HPDE6-E6E7 (cell line): ENCODE measurements at regions not wholly inside any gene's neighbourhood (a gene's known extent, or its start where the extent isn't known, plus 50 kb on each side); places are given as distances from the start of the nearest gene placed in this dataset.
"Not testable (repeated sequence)": the region's sequence is repeated elsewhere in the genome, so short reads cannot be mapped to it uniquely, and the experiment has no call there.

Experiments
- DNase-seq: peaks from one replicate; pipeline ENCODE4 v3.0.0; 2011; ENCODE audit warnings: missing footprints; ENCODE audit errors: extremely low spot score

GRCh38 chr5:174917976-174918554 lies 193.7 kb downstream of the MSX2 start:
- DNase-seq = no peak

DNA sequence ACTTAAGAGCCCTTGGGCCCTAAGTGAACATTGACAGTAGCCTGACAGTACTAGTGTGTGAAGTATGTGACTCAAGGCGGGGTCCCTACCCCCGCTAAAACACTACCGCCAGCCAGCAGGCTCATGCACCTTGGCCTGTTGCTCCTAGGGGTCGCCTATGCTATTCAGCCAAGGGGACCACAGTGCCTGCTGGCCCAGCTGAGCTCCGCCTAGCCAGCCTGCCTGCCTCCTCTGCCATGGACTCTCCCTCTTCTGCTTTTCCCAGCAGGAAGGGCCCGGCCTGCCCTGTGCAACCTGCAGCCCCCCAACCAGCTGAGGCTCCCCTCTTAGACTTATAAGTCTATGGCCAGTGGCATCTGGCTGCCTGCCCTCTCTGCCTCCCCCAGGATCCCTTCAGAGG lies 193.1 kb downstream of the MSX2 start:
- not testable (repeated sequence) for DNase-seq

GRCh38 chr5:174916924-174917323 lies 192.5 kb downstream of the MSX2 start:
- not testable (repeated sequence) for DNase-seq

- no peak for DNase-seq
These were observed 191.8 kb downstream of the MSX2 start for GRCh38 chr5:174916227-174916626.

- DNase-seq = no peak
These were observed 186.7 kb downstream of the MSX2 start for GRCh38 chr5:174911118-174911517.

GRCh38 chr5:174910245-174910737 lies 185.9 kb downstream of the MSX2 start:
- DNase-seq = peak; percentile 2

GRCh38 chr5:174903172-174903732 lies 178.9 kb downstream of the MSX2 start:
- DNase-seq = no peak

DNA sequence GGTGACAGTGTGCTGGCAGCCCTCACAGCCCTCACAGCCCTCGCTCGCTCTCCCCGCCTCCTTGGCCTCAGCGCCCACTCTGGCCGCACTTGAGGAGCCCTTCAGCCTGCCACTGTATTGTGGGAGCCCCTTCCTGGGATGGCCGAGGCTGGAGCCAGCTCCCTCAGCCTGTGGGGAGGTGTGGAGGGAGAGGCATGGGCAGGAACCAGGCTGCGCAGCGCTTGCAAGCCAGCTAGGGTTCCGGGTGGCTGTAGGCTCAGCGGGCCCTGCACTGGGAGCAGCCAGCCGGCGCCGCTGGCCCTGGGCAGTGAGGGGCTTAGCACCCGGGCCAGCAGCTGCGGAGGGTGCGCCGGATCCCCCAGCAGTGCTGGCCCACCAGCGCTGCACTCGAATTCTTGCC lies 177.0 kb downstream of the MSX2 start:
- DNase-seq = no peak

- no peak for DNase-seq
These were observed 176.0 kb downstream of the MSX2 start for GRCh38 chr5:174900240-174900865.

GRCh38 chr5:174897281-174897950 lies 173.0 kb downstream of the MSX2 start:
- no peak for DNase-seq

DNA sequence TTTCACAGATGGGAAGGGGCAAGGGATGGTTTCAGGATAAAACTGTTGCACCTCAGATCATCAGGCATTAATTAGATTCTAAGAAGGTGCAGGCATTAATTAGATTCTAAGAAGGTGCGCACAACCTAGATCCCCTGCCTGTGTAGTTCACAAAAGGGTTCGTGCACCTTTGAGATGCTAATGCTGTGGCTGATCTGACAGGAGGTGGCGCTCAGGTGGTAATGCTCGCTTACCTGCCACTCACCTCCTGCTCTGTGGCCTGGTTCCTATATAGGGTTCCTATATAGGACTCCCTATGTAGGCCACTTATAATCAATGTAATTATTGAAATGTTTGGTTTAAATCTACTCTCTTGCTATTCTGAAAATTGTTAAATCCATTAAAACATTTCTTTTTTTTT lies 171.0 kb downstream of the MSX2 start:
- no peak for DNase-seq

DNA sequence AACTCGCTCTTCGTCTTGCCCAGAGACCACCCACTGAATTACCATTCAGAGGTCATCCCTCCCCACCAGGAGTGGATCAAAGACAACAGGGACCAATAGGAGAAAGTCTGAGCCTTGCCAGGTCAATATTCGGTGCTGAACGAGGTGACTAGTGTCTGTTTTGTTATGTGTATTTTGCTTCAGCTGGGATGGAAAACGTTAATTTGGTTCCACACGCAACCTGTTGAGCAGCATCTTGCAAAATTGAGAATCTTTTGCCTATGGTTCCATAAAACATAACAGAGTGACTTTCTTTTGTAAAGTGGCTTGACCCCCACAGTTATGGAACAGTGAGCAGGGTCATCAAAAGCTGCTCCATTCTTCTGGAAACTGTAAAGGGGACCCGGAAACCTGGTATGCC lies 168.4 kb downstream of the MSX2 start:
- DNase-seq = no peak

DNA sequence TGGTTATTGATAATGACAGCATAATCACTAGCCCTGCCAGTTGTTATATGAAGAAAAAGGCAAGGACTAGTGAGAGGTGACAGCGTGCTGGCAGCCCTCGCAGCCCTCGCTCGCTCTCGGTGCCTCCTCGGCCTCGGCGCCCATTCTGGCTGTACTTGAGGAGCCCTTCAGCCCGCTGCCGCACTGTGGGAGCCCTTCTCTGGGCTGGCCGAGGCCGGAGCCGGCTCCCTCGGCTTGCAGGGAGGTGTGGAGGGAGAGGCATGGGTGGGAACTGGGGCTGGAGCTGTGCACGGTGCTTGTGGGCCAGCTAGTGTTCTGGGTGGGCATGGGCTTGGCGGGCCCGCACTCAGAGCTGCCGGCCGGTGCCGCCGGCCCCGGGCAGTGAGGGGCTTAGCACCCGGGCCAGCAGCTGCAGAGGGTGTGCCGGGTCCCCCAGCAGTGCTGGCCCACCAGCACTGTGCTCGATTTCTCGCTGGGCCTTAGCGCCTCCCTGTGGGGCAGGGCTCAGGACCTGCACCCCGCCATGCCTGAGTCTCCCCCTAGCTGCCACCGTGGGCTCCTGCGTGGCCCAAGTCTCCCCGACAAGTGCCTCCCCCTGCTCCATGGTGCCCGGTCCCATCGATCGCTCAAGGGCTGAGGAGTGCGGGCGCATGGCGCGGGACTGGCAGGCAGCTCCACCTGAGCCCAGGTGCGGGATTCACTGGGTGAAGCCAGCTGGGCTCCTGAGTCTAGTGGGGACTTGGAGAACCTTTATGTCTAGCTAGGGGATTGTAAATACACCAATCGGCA lies 156.2 kb downstream of the MSX2 start:
- not testable (repeated sequence) for DNase-seq

GRCh38 chr5:174877987-174878386 lies 153.6 kb downstream of the MSX2 start:
- DNase-seq = no peak

DNA sequence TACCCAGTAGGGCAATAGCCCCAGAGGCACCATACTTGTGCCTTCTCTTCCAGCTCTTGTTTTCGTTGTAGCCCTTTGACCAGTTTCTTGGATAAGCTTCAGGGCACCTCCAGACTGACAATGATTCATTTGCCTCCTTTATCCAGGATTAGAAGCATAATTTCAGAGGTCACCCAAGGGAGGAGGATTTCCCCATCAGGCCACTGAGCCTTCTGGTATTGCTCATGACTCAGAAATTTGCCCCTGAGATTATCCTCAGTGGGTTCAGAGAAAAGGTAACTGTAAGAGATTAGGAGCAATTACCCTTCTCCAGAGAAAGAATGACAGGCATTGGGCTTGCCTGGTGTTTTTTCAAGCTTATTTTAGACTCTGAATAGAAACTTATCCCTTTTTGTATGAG lies 147.9 kb downstream of the MSX2 start:
- DNase-seq = no peak

DNA sequence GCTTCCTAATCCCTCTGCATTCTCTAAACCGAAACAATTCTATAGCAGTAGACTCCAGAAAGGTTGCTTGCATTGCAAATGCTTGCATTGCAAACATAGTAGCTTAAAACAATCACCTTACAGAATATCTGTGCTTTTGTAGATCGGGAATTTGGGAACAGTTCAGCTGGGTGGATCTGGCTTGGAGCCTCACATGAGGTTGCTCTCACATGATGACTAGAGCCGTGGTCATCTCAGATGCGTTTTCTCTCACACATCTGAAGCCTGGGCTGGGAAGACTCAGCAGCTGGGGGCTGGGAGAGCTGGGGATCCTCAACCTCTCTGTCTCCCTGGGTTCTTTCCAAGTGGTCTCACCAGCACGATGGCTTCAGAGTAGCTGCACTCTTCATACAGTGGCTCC lies 127.8 kb downstream of the MSX2 start:
- DNase-seq = no peak

DNA sequence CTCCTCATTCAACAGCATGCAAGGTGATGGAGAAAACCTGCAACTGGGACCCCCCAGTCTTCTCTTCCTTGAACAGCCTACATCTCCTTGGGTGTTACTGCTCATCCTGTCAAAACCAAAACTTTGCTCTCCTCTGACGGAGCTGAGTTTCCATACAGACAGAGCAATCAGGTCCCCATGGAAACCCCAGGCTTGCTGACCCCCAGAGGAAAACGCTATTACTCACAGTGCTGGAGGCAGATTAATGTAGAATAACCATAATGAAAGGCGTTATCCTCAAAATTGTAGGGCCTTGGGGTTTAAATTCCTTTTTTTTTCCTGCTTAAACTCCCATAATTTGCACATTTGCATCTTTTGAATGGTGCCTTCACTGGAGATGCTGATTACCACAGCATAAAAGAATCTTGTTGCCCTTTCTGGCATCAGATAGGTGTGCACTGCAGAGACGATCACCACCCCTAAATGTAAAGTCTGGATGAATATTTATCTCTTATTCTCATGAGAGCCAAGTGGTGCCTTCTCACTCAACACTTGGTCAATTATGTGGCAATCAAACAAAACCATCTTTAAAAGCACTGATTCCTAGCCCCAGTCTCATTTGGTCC lies 126.3 kb downstream of the MSX2 start:
- no peak for DNase-seq

DNA sequence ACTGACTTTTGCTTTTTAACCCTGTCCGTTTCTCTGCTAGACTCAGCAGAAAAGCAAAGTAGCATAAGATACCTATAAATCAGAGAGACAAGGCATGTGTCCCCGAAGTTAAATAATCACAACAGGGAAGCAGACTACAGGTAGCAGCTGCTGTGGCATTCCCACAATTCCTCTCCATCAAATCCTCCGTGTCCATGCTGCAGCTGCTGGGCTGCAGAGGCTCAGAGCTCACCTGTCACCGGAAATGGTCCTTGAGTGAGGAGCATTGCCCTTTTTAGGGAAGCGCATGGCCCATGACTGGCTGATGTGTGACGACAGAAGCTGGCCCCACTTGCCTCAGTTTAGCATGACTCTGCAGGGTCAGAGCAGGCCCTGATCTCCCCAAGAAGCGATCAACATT lies 125.0 kb downstream of the MSX2 start:
- no peak for DNase-seq

DNA sequence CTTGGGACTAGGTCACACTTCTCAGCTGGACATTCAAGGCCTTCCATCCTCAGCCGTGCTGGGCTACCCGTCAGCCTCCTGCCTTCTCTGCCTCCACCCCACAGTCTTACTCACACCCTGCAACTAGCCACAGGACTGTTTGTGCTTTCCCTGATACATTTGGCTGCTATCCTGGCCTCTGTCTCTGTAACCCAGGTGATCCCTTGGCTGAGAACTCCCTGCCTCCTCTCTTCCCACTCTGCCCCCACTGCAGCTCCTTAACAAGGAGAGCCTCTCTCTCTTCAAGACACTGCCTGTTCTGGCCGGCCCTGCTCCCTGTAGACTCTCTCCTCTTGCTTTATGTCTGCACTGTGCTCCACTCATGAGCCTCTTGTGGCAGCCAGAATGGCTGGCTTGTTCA lies 120.6 kb downstream of the MSX2 start:
- no peak for DNase-seq

DNA sequence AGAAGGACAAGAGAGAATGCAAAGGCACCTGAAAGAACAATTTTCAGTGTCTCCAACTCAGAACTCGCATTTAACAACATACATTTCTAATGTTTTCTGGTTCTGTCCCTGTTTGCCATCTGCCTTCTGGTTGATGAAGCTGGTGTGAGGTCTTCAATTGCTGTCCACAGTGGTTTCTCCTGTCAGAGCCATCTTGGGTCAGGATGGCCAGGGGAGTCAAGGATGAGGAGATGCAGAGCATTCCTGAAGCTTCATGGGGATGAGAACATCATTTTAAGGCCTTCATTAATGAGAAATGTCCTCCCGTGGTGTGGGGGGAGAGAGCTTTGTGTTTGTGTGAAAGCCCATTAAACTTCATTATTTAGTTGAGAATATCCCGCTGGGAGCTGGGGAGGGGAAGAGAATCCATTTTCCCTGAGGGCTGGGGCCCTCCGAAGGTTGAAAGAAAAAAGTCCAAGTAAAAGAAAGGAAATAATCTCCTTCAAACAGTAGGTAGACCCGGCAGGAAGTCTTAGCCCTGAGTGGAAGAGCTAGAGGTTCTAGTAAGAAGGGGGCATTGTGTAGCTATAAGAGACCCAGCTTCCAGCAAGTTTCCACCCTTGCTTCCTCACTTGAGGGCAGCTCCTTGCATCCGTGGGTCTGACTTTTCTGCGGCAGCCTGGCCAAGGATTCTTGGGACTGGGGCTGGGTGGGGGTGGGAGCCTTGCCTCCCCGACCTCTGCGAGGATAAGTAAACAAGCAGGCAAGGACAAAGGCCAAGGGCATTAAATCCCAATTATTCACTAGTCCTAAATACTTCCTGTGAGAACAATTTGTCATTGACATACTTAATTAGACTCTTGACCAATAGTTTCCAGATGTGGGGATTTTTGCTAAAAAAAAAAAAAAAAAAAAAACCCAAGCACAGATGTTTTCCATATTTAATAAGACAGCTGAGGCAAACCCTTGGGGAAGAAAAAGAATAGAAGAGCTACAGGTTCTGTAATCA lies 119.2 kb downstream of the MSX2 start:
- no peak for DNase-seq
